ENCODE measurements at regions not wholly inside any gene's neighbourhood (a gene's known extent, or its start where the extent isn't known, plus 50 kb on each side); places are given as distances from the start of the nearest gene placed in this dataset.
"Not testable (repeated sequence)": the region's sequence is repeated elsewhere in the genome, so short reads cannot be mapped to it uniquely, and the experiment has no call there.

GRCh38 chr3:180776433-180776832 is 97.1 kb upstream of the CCDC39 start:
- intact Hi-C loops (cut with DNase I), result no loop called here
- DNase-seq (no peak), ATAC-seq (no peak)
- Histone ChIP-seq H3K36me3 (peaks cover 0 to 7% (median 0%) of the 10 kb centered on the region in 9 donors), H3K4me1 (no peaks in the 10 kb centered on the region), H3K4me3 (no peak overlapping the region), H3K9me3 (peaks cover 0 to 62% (median 39%) of the 10 kb centered on the region in 12 donors), H3K27ac (no peak overlapping the region), H3K27me3 (no peaks in the 10 kb centered on the region)
- WGBS, 4 donors, result 84 to 92% (median 89%) methylated on average over 4 of the region's 4 CpGs
- TF ChIP-seq CTCF (IDR thresholded peaks at IDR 0.05), result no peak

- no peak for DNase-seq
- TF ChIP-seq POLR2A (IDR thresholded peaks at IDR 0.05) (no peak), CTCF (IDR thresholded peaks at IDR 0.05) (no peak)
- intact Hi-C loops (cut with DNase I), result no loop called here
- Histone ChIP-seq H3K27ac (no peak overlapping the region), H3K4me3 (no peak overlapping the region), H3K27me3 (no peaks in the 10 kb centered on the region), H3K4me1 (no peaks in the 10 kb centered on the region), H3K9me3 (peaks cover 0 to 43% (median 31%) of the 10 kb centered on the region in 12 donors), H3K36me3 (peaks cover 0 to 7% (median 0%) of the 10 kb centered on the region in 9 donors)
- WGBS, 4 donors, result 64 to 83% (median 79%) methylated on average over 1 of the region's 1 CpG
- no peak for ATAC-seq
Measured at GRCh38 chr3:180782195-180782984, 103.1 kb upstream of the CCDC39 start.

- H3K27me3 ChIP-seq; H3K9me3 ChIP-seq; H3K36me3 ChIP-seq; H3K27ac ChIP-seq; DNase-seq; H3K4me3 ChIP-seq; intact Hi-C loops (cut with DNase I); H3K4me1 ChIP-seq; ATAC-seq: not testable (repeated sequence)
- 47 to 70% (median 63%) methylated on average over 3 of the region's 3 CpGs for WGBS, 4 donors
Measured at GRCh38 chr3:180786227-180786626, 106.9 kb upstream of the CCDC39 start.

- Histone ChIP-seq H3K27ac (no peak overlapping the region), H3K4me1 (no peaks in the 10 kb centered on the region), H3K9me3 (no peaks in the 10 kb centered on the region), H3K27me3 (no peaks in the 10 kb centered on the region), H3K36me3 (no peaks in the 10 kb centered on the region), H3K4me3 (no peak overlapping the region)
- 55 to 65% (median 58%) methylated on average over 2 of the region's 2 CpGs for WGBS, 4 donors
- ATAC-seq (no peak), DNase-seq (no peak)
- intact Hi-C loops (cut with DNase I), result no loop called here
- no peak for TF ChIP-seq POLR2A (IDR thresholded peaks at IDR 0.05)
- TF ChIP-seq CTCF (IDR thresholded peaks at IDR 0.05), result no peak
Measured at GRCh38 chr3:180789774-180790173, 110.5 kb upstream of the CCDC39 start.

- Histone ChIP-seq H3K27me3 (no peaks in the 10 kb centered on the region), H3K4me1 (no peaks in the 10 kb centered on the region), H3K27ac (no peak overlapping the region), H3K4me3 (no peak overlapping the region), H3K36me3 (no peaks in the 10 kb centered on the region), H3K9me3 (no peaks in the 10 kb centered on the region)
- ATAC-seq (no peak), DNase-seq (no peak)
- no peak for TF ChIP-seq POLR2A (IDR thresholded peaks at IDR 0.05)
- TF ChIP-seq CTCF (IDR thresholded peaks at IDR 0.05), result no peak
- intact Hi-C loops (cut with DNase I), result no loop called here
- WGBS, 4 donors, result 43 to 54% (median 48%) methylated on average over 4 of the region's 4 CpGs
Measured at GRCh38 chr3:180798197-180798596, 114.3 kb upstream of the FXR1 start.
